ENCODE measurements at regions not wholly inside any gene's neighbourhood (a gene's known extent, or its start where the extent isn't known, plus 50 kb on each side); places are given as distances from the start of the nearest gene placed in this dataset.

DNA sequence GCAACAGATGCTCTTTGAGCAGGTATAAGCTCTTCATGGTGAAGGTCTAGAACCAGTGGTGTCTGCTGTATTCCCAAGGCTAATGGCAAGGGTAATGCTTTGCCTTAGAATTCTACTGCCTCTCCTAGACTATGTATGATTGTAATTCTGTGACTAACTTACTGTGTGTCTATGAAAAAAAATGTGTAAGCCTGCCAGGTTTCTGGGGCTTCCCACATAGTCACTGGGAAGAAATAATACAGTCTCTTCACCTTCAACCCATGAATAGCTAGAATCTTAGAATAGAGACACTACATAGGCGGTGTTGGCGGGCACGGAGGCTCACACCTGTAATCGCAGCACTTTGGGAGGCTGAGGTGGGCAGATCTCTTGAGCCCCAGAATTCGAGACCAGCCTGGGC, 84.1 kb downstream of the C11orf91 start:
- TF ChIP-seq, protein P1, sequence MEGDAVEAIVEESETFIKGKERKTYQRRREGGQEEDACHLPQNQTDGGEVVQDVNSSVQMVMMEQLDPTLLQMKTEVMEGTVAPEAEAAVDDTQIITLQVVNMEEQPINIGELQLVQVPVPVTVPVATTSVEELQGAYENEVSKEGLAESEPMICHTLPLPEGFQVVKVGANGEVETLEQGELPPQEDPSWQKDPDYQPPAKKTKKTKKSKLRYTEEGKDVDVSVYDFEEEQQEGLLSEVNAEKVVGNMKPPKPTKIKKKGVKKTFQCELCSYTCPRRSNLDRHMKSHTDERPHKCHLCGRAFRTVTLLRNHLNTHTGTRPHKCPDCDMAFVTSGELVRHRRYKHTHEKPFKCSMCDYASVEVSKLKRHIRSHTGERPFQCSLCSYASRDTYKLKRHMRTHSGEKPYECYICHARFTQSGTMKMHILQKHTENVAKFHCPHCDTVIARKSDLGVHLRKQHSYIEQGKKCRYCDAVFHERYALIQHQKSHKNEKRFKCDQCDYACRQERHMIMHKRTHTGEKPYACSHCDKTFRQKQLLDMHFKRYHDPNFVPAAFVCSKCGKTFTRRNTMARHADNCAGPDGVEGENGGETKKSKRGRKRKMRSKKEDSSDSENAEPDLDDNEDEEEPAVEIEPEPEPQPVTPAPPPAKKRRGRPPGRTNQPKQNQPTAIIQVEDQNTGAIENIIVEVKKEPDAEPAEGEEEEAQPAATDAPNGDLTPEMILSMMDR (IDR thresholded peaks at IDR 0.05; ENCODE audit: partially characterized antibody, unreplicated experiment) = no peak
- no peak for DNase-seq
- no peak overlapping the region for H3K4me3 Mint-ChIP-seq (ENCODE audit: unreplicated experiment)
- no peaks in the 10 kb centered on the region for H3K36me3 Mint-ChIP-seq (ENCODE audit: unreplicated experiment)
- peaks cover 2% of the 10 kb centered on the region for H3K27me3 Mint-ChIP-seq (ENCODE audit: unreplicated experiment)
- peaks cover under 1% of the 10 kb centered on the region for H3K9me3 Mint-ChIP-seq (ENCODE audit: unreplicated experiment)
- H3K27ac Mint-ChIP-seq (ENCODE audit: unreplicated experiment) = no peak overlapping the region
- H3K4me1 Mint-ChIP-seq (ENCODE audit: low read depth, unreplicated experiment) = peaks cover 8% of the 10 kb centered on the region

DNA sequence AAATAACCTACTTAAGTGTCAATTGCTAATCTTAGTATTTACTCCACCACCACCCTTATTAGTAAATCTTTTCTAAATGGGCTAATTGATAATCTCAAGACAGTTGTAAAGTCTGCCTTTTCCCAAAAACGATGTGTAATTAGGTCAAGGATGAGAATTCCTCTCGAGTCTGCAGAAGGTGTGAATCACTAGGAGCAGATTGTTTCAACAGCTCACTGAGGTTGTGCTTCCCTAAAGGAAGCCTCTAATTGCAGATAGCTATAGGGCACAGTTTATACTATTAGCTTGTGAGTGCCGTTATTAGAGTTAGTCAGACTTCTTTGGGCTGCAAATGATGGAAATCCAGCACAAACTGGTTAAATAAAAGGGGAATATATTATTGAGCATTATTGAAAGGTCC, 84.9 kb downstream of the C11orf91 start:
- Mint-ChIP-seq H3K36me3 (ENCODE audit: unreplicated experiment) (no peaks in the 10 kb centered on the region), H3K27me3 (ENCODE audit: unreplicated experiment) (peaks cover 2% of the 10 kb centered on the region), H3K9me3 (ENCODE audit: unreplicated experiment) (no peaks in the 10 kb centered on the region), H3K4me3 (ENCODE audit: unreplicated experiment) (no peak overlapping the region), H3K27ac (ENCODE audit: unreplicated experiment) (no peak overlapping the region), H3K4me1 (ENCODE audit: low read depth, unreplicated experiment) (peaks cover 6% of the 10 kb centered on the region)
- no peak for DNase-seq
- TF ChIP-seq, protein P1 (IDR thresholded peaks at IDR 0.05; ENCODE audit: partially characterized antibody, unreplicated experiment) = no peak

DNA sequence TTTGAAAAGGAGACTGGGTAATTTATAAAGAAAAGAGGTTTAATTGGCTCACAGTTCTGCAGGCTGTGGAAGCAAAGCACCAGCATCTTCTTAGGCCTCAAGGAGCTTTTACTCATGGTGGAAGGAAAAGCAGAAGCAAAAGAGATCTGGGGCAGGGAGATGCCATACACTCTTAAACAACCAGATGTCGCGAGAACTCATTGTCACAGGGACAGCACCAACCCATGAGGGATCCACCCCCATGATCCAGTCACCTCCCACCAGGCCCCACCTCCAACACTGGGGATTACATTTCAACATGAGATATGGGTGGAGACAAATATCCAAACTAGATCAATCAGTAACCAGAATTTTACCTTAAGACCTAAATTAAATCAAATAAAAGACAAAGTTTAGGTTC, 87.2 kb downstream of the C11orf91 start:
- Mint-ChIP-seq H3K27me3 (ENCODE audit: unreplicated experiment) (peaks cover 2% of the 10 kb centered on the region), H3K36me3 (ENCODE audit: unreplicated experiment) (no peaks in the 10 kb centered on the region), H3K4me1 (ENCODE audit: low read depth, unreplicated experiment) (peaks cover 6% of the 10 kb centered on the region), H3K27ac (ENCODE audit: unreplicated experiment) (no peak overlapping the region), H3K4me3 (ENCODE audit: unreplicated experiment) (no peak overlapping the region), H3K9me3 (ENCODE audit: unreplicated experiment) (no peaks in the 10 kb centered on the region)
- no peak for DNase-seq
- TF ChIP-seq, protein P1 (IDR thresholded peaks at IDR 0.05; ENCODE audit: partially characterized antibody, unreplicated experiment) = no peak

DNA sequence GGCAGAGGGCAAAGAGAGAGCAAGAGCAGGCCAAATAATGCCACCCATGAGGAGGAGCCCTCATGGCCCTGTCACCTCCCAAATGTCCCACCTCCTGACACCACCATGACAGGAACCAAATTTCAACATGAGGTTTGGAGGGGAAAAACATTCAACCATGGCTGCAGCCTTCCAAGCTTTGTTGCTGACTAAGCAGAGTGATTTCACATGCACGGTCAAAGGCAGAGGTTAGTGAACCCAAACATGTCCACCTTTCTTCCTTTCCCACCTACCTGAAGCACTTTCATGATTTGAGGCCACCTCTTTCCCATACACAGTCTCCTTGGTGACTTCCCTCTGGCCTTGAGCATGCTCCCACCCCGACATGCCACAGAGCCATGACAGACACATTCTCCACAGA, 89.7 kb downstream of the C11orf91 start:
- Mint-ChIP-seq H3K4me1 (ENCODE audit: low read depth, unreplicated experiment) (no peaks in the 10 kb centered on the region), H3K36me3 (ENCODE audit: unreplicated experiment) (no peaks in the 10 kb centered on the region), H3K27me3 (ENCODE audit: unreplicated experiment) (peaks cover 2% of the 10 kb centered on the region), H3K4me3 (ENCODE audit: unreplicated experiment) (no peak overlapping the region), H3K27ac (ENCODE audit: unreplicated experiment) (no peak overlapping the region), H3K9me3 (ENCODE audit: unreplicated experiment) (no peaks in the 10 kb centered on the region)
- no peak for DNase-seq
- TF ChIP-seq, protein P1 (IDR thresholded peaks at IDR 0.05; ENCODE audit: partially characterized antibody, unreplicated experiment) = no peak

DNA sequence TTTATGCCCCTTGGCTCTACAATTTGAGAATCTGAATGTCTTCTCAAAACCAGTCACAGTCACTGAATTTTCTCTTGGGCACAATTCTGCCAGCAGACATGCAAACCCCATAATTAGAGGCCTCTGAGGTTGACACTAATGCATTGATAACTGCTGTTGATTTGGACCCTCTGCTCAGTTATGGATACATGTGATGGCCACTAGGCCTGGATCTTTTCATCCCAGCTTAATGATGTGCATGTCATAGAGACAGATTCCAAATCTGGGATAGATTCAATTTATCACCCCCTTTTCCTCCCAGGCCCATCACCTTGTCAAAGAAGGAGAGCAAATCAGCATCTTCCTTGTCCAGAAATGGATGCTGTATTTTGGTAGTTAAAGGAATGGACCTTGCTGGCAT, 92.2 kb downstream of the C11orf91 start:
- Mint-ChIP-seq H3K4me3 (ENCODE audit: unreplicated experiment) (no peak overlapping the region), H3K9me3 (ENCODE audit: unreplicated experiment) (no peaks in the 10 kb centered on the region), H3K4me1 (ENCODE audit: low read depth, unreplicated experiment) (no peaks in the 10 kb centered on the region), H3K36me3 (ENCODE audit: unreplicated experiment) (no peaks in the 10 kb centered on the region), H3K27ac (ENCODE audit: unreplicated experiment) (no peak overlapping the region), H3K27me3 (ENCODE audit: unreplicated experiment) (peaks cover 2% of the 10 kb centered on the region)
- no peak for DNase-seq
- TF ChIP-seq, protein P1 (IDR thresholded peaks at IDR 0.05; ENCODE audit: partially characterized antibody, unreplicated experiment) = no peak
